CD4-positive, alpha-beta T cell (primary cell): ENCODE measurements at regions not wholly inside any gene's neighbourhood (a gene's known extent, or its start where the extent isn't known, plus 50 kb on each side); places are given as distances from the start of the nearest gene placed in this dataset.
"Not testable (repeated sequence)": the region's sequence is repeated elsewhere in the genome, so short reads cannot be mapped to it uniquely, and the experiment has no call there.

ENCODE experiments used
- ATAC-seq: fragments of 200-7000 bp; cut with Tn5 transposase; one replicate; pipeline ENCODE4 v1.10.0; 2022; ENCODE audit warnings: mild to moderate bottlenecking; ENCODE audit not compliant: poor library complexity
- CTCF ChIA-PET: fragments of 350-600 bp; sonication (Branson Sonifier 250); formaldehyde crosslinking; loops from one replicate; lab custom pipeline; 2021; ENCODE audit warnings: antibody characterized with exemption, inconsistent platforms; lab: Charles Lee
- POLR2A ChIA-PET: fragments of 350-600 bp; sonication (Branson Sonifier 250); formaldehyde crosslinking; loops from one replicate; lab custom pipeline; 2021; ENCODE audit warnings: antibody characterized with exemption, inconsistent platforms; lab: Charles Lee
- DNase-seq, 14 experiments: peaks; one replicate each; pipeline ENCODE4 v3.0.0-alpha.2; 2013 to 2020; ENCODE audit warnings: mixed read lengths in 2 of 14
- H3K27ac ChIP-seq, 2 donors: one replicate each; pipeline versions ENCODE4 v1.5.1 to v1.7.0; 2013; ENCODE audit warnings: low read length in 2 of 2, low read depth in 1 of 2, mild to moderate bottlenecking in 1 of 2
- H3K27me3 ChIP-seq, 2 experiments: 1 replicate in 1 of 2; 2 replicates in 1 of 2; pipeline versions ENCODE4 v1.6.1 to v1.7.0; 2013; ENCODE audit warnings: low read length in 2 of 2, control low read depth in 1 of 2, mild to moderate bottlenecking in 1 of 2, moderate library complexity in 1 of 2; ENCODE audit not compliant: insufficient read depth in 2 of 2, control insufficient read depth in 1 of 2
- H3K36me3 ChIP-seq: one replicate; pipeline ENCODE4 v1.6.1; 2013; ENCODE audit warnings: low read length, control low read depth; ENCODE audit not compliant: insufficient read depth
- H3K4me1 ChIP-seq: one replicate; pipeline ENCODE4 v1.6.1; 2013; ENCODE audit warnings: low read length, control low read depth; ENCODE audit not compliant: insufficient read depth
- H3K4me3 ChIP-seq: one replicate; pipeline ENCODE4 v1.5.1; 2013; ENCODE audit warnings: mild to moderate bottlenecking, low read length, moderate library complexity
- H3K9me3 ChIP-seq, 2 experiments: 1 replicate in 1 of 2; 2 replicates in 1 of 2; pipeline versions ENCODE4 v1.6.1 to v1.7.0; 2013; ENCODE audit warnings: low read length in 2 of 2, mild to moderate bottlenecking in 2 of 2, control low read depth in 1 of 2, moderate library complexity in 1 of 2; ENCODE audit not compliant: control insufficient read depth in 1 of 2, insufficient read depth in 1 of 2
- H3K27ac Mint-ChIP-seq: one replicate; pipeline ENCODE4 v1.8.0; 2020; ENCODE audit warnings: mixed read lengths
- H3K27me3 Mint-ChIP-seq: one replicate; pipeline ENCODE4 v1.8.0; 2021; ENCODE audit warnings: mixed read lengths
- H3K36me3 Mint-ChIP-seq: one replicate; pipeline ENCODE4 v1.8.0; 2021; ENCODE audit warnings: low read depth, mixed read lengths
- H3K4me1 Mint-ChIP-seq: one replicate; pipeline ENCODE4 v1.8.0; 2021; ENCODE audit warnings: low read depth, mixed read lengths
- H3K4me3 Mint-ChIP-seq: one replicate; pipeline ENCODE4 v1.8.0; 2020; ENCODE audit warnings: mild to moderate bottlenecking, mixed read lengths
- H3K9me3 Mint-ChIP-seq: one replicate; pipeline ENCODE4 v1.8.0; 2020; ENCODE audit warnings: mixed read lengths
- CTCF ChIP-seq: fragments of 200-600 bp; IDR thresholded peaks from one replicate; pipeline ENCODE4 v1.8.0; 2022; ENCODE audit warnings: antibody characterized with exemption, mild to moderate bottlenecking
- intact Hi-C, 2 experiments: fragments of 100-400 bp; cut with DNase I in 1 of 2; cut with micrococcal nuclease in 1 of 2; formaldehyde crosslinking; loops; one replicate each; pipeline versions ENCODE4 v1.15.1 to v1.9.0; 2023 to 2025; cut with DNase I, micrococcal nuclease

GRCh38 chr10:118812393-118812740 is 57.6 kb upstream of the CACUL1 start:
- ATAC-seq (no peak), DNase-seq (no peak)
- H3K4me1 ChIP-seq, result no peaks in the 10 kb centered on the region
- H3K4me1 Mint-ChIP-seq, result no peaks in the 10 kb centered on the region
- ChIA-PET CTCF (no interaction called here), POLR2A (no interaction called here)
- peaks cover 6% of the 10 kb centered on the region for H3K27me3 Mint-ChIP-seq
- no peaks in the 10 kb centered on the region for H3K9me3 Mint-ChIP-seq
- intact Hi-C loops, result no loop called here
- no peak overlapping the region for H3K27ac ChIP-seq
- no peaks in the 10 kb centered on the region for H3K27me3 ChIP-seq
- no peak for TF ChIP-seq CTCF
- no peak overlapping the region for H3K4me3 ChIP-seq
- no peak overlapping the region for H3K4me3 Mint-ChIP-seq
- H3K36me3 Mint-ChIP-seq, result no peaks in the 10 kb centered on the region
- H3K36me3 ChIP-seq, result no peaks in the 10 kb centered on the region
- no peak overlapping the region for H3K27ac Mint-ChIP-seq
- peaks cover 0 to 5% of the 10 kb centered on the region in 2 experiments for H3K9me3 ChIP-seq

GRCh38 chr10:118813001-118813400 is 58.2 kb upstream of the CACUL1 start:
- H3K9me3 ChIP-seq, H3K9me3 Mint-ChIP-seq, H3K4me3 ChIP-seq, H3K4me3 Mint-ChIP-seq, H3K27ac Mint-ChIP-seq, H3K4me1 Mint-ChIP-seq, H3K36me3 Mint-ChIP-seq, H3K27ac ChIP-seq, H3K27me3 ChIP-seq, DNase-seq, intact Hi-C loops, H3K36me3 ChIP-seq, H3K27me3 Mint-ChIP-seq, ATAC-seq, H3K4me1 ChIP-seq, POLR2A ChIA-PET, CTCF ChIA-PET: not testable (repeated sequence)

- Histone ChIP-seq H3K27me3 (no peaks in the 10 kb centered on the region), H3K4me1 (no peaks in the 10 kb centered on the region), H3K27ac (no peak overlapping the region), H3K4me3 (no peak overlapping the region), H3K9me3 (peaks cover 0 to 5% of the 10 kb centered on the region in 2 experiments), H3K36me3 (no peaks in the 10 kb centered on the region)
- no peaks in the 10 kb centered on the region for H3K36me3 Mint-ChIP-seq
- DNase-seq (no peak), ATAC-seq (no peak)
- H3K9me3 Mint-ChIP-seq, result no peaks in the 10 kb centered on the region
- peaks cover 6% of the 10 kb centered on the region for H3K27me3 Mint-ChIP-seq
- TF ChIP-seq CTCF, result no peak
- ChIA-PET POLR2A (no interaction called here), CTCF (no interaction called here)
- no peaks in the 10 kb centered on the region for H3K4me1 Mint-ChIP-seq
- no peak overlapping the region for H3K4me3 Mint-ChIP-seq
- no peak overlapping the region for H3K27ac Mint-ChIP-seq
- intact Hi-C loops, result no loop called here
Observed at GRCh38 chr10:118816471-118817168, 61.9 kb upstream of the CACUL1 start.
